ENCODE measurements at regions not wholly inside any gene's neighbourhood (a gene's known extent, or its start where the extent isn't known, plus 50 kb on each side); places are given as distances from the start of the nearest gene placed in this dataset.

GRCh38 chr2:52859065-52859464 is 908.5 kb upstream of the CHAC2 start:
- no peak for TF ChIP-seq CTCF (conservative IDR thresholded peaks at IDR 0.05; ENCODE audit: low read depth)
- no peak for DNase-seq (ENCODE audit: low spot score)
- ChIA-PET POLR2A (ENCODE audit: low non-redundant PET) (no interaction called here), CTCF (no interaction called here)
- H3K27ac ChIP-seq = no peak overlapping the region

- CTCF ChIA-PET = no interaction called here
- POLR2A ChIA-PET (ENCODE audit: low non-redundant PET) = no interaction called here
- TF ChIP-seq CTCF (conservative IDR thresholded peaks at IDR 0.05; ENCODE audit: low read depth) = no peak
- no peak for DNase-seq (ENCODE audit: low spot score)
- no peak overlapping the region for H3K27ac ChIP-seq
These were observed 909.9 kb upstream of the CHAC2 start for GRCh38 chr2:52857722-52858121.

GRCh38 chr2:52852006-52852405 is 915.6 kb upstream of the CHAC2 start:
- ChIA-PET POLR2A (ENCODE audit: low non-redundant PET) (no interaction called here), CTCF (interaction anchor here (0.7 kb wide), 1 partner anchor 75 kb away, joined by 3 read pairs; no protein-coding TSS in a partner anchor)
- DNase-seq (ENCODE audit: low spot score) = no peak
- no peak overlapping the region for H3K27ac ChIP-seq
- TF ChIP-seq CTCF (conservative IDR thresholded peaks at IDR 0.05; ENCODE audit: low read depth) = no peak

- DNase-seq (ENCODE audit: low spot score) = no peak
- no peak for TF ChIP-seq CTCF (conservative IDR thresholded peaks at IDR 0.05; ENCODE audit: low read depth)
- CTCF ChIA-PET = no interaction called here
- POLR2A ChIA-PET (ENCODE audit: low non-redundant PET) = no interaction called here
- H3K27ac ChIP-seq = no peak overlapping the region
These were observed 922.7 kb upstream of the CHAC2 start for GRCh38 chr2:52844701-52845423.

- no peak for TF ChIP-seq CTCF (conservative IDR thresholded peaks at IDR 0.05; ENCODE audit: low read depth)
- DNase-seq (ENCODE audit: low spot score) = no peak
- POLR2A ChIA-PET (ENCODE audit: low non-redundant PET) = no interaction called here
- H3K27ac ChIP-seq = no peak overlapping the region
- CTCF ChIA-PET = no interaction called here
These were observed 931.7 kb upstream of the CHAC2 start for GRCh38 chr2:52835909-52836308.

- ChIA-PET CTCF (no interaction called here), POLR2A (ENCODE audit: low non-redundant PET) (no interaction called here)
- H3K27ac ChIP-seq = no peak overlapping the region
- TF ChIP-seq CTCF (conservative IDR thresholded peaks at IDR 0.05; ENCODE audit: low read depth) = no peak
- no peak for DNase-seq (ENCODE audit: low spot score)
These were observed 936.4 kb upstream of the CHAC2 start for GRCh38 chr2:52831216-52831615.
